Heart right ventricle (tissue), 16 donors: ENCODE measurements at regions not wholly inside any gene's neighbourhood (a gene's known extent, or its start where the extent isn't known, plus 50 kb on each side); places are given as distances from the start of the nearest gene placed in this dataset.

Experiments
- ATAC-seq, 8 donors: fragments of 200-7000 bp; cut with Tn5 transposase; one replicate each; pipeline ENCODE4 v1.9.1; 2020; ENCODE audit warnings: mild to moderate bottlenecking in 8 of 8, moderate library complexity in 8 of 8, moderate number of reproducible peaks in 1 of 8
- DNase-seq, 2 donors: peaks; one replicate each; pipeline ENCODE4 v3.0.0-alpha.2; 2020
- H3K27ac ChIP-seq, 10 donors: fragments of 200-600 bp; sonication (generic) in 2 of 10; one replicate each; pipeline versions ENCODE4 v1.5.0 to v1.8.0; 2020 to 2022; ENCODE audit warnings: mild to moderate bottlenecking in 3 of 10
- H3K27me3 ChIP-seq, 7 donors: fragments of 200-600 bp; one replicate each; pipeline ENCODE4 v1.8.0; 2021 to 2022; ENCODE audit warnings: mild to moderate bottlenecking in 2 of 7
- H3K36me3 ChIP-seq, 9 donors: fragments of 200-600 bp; sonication (generic) in 1 of 9; one replicate each; pipeline versions ENCODE4 v1.5.0 to v1.8.0; 2020 to 2022; ENCODE audit warnings: mild to moderate bottlenecking in 2 of 9
- H3K4me1 ChIP-seq, 9 donors: fragments of 200-600 bp; sonication (generic) in 1 of 9; one replicate each; pipeline versions ENCODE4 v1.5.0 to v1.8.0; 2020 to 2022; ENCODE audit warnings: mild to moderate bottlenecking in 4 of 9
- H3K4me3 ChIP-seq, 10 donors: fragments of 200-600 bp; sonication (generic) in 2 of 10; one replicate each; pipeline versions ENCODE4 v1.5.0 to v1.8.0; 2020 to 2022; ENCODE audit warnings: mild to moderate bottlenecking in 7 of 10, moderate library complexity in 2 of 10
- H3K9me3 ChIP-seq, 11 donors: fragments of 200-600 bp in 10 of 11; sonication (generic) in 2 of 11; one replicate each; pipeline versions ENCODE4 v1.5.0 to v1.8.0; 2013 to 2022; ENCODE audit warnings: mild to moderate bottlenecking in 2 of 11, control low read depth in 1 of 11, moderate library complexity in 1 of 11
- WGBS, 2 donors: extraction: QIAGEN DNeasy Blood & Tissue Kit; methylation state at CpG; one replicate each; pipeline ENCODE4 v1.1.7; 2013; ENCODE audit warnings: inconsistent platforms in 1 of 2; 5-methylcytosine and 5-hydroxymethylcytosine counted together
- intact Hi-C, 10 donors: fragments of 100-400 bp; cut with DNase I; formaldehyde crosslinking; loops; one replicate each; pipeline versions ENCODE4 v1.11.1 to v1.14.2; 2022
- TF ChIP-seq, protein P1 (sequence below), 9 donors: fragments of 200-600 bp; sonication (generic) in 2 of 9; IDR thresholded peaks; one replicate each; pipeline versions ENCODE4 v1.5.0 to v1.8.0; 2021 to 2022; ENCODE audit warnings: antibody characterized with exemption in 9 of 9, mild to moderate bottlenecking in 5 of 9, moderate library complexity in 1 of 9
- donor health status: Arrhythmogenic right ventricular cardiomyopathy.
- donor health status: ischemic (EF 13 %, LVEDD 7.1; RV severe dilation, severe dysfunction).
- donor health status: healthy with polysubstance abuse.
- donor health status: DM: no; HTN: yes; CAD: no.
- donor health status: DM: no; HTN: no; CAD: no.
- donor health status: ischemic (EF 25% LVEDD 6.9; RV normal size, moderate dysfunction).
- donor health status: ischemic (EF 25% LVEDD 5.7; RV mildly dilated, moderate dysfunction).
- donor health status: healthy.
- donor health status: DM: yes; HTN: yes; CAD: no.
- donor health status: Ischemic cardiomyopathy.
- donor health status: ischemic (EF 35%, LVEDD 5.7; RV mildly dilated, moderate dysfunction).
- donor health status: nonischemic (EF 11% LVEDD 7.7; RV severe dilation, severe dysfunction).
- donor health status: DM: yes; HTN: yes; CAD: no.
- donor health status: PGD.
- donor health status: ischemic (EF 29% LVEDD 5.4; RV normal size, mild dysfunction).
- donor health status: nonischemic (EF 23%, LVEDD 6.1; RV moderate dilation, normal function).

DNA sequence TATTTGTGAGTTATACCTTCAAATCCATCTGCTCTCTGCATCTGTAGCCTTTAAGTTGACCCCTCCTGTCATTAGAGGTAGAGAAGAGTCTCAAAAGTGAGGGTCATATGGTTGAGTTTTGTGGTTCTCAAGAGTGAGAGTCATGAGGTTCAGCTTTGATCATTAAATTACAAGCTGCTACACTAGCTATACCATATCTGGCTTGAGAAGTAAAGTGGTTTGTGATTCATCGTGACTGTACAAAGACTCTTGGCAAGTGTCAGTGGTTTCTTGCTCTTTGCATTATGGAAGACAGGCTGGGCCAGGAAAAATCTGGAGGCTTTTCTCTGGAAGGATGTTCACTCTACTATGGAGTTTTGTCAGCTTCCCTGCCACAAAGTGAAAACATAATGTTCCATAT is 170.6 kb downstream of the ZC4H2 start:
- TF ChIP-seq, protein P1, sequence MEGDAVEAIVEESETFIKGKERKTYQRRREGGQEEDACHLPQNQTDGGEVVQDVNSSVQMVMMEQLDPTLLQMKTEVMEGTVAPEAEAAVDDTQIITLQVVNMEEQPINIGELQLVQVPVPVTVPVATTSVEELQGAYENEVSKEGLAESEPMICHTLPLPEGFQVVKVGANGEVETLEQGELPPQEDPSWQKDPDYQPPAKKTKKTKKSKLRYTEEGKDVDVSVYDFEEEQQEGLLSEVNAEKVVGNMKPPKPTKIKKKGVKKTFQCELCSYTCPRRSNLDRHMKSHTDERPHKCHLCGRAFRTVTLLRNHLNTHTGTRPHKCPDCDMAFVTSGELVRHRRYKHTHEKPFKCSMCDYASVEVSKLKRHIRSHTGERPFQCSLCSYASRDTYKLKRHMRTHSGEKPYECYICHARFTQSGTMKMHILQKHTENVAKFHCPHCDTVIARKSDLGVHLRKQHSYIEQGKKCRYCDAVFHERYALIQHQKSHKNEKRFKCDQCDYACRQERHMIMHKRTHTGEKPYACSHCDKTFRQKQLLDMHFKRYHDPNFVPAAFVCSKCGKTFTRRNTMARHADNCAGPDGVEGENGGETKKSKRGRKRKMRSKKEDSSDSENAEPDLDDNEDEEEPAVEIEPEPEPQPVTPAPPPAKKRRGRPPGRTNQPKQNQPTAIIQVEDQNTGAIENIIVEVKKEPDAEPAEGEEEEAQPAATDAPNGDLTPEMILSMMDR (IDR thresholded peaks at IDR 0.05) = no peak
- ATAC-seq (no peak), DNase-seq (no peak)
- Histone ChIP-seq H3K4me1 (no peaks in the 10 kb centered on the region), H3K4me3 (no peak overlapping the region), H3K27me3 (no peaks in the 10 kb centered on the region), H3K36me3 (no peaks in the 10 kb centered on the region), H3K27ac (no peak overlapping the region), H3K9me3 (peaks cover 0 to 29% (median 0%) of the 10 kb centered on the region in 11 donors)
- WGBS, 2 donors = 89 to 91% methylated on average over 1 of the region's 1 CpG
- intact Hi-C loops = no loop called here

- no peak overlapping the region for H3K27ac ChIP-seq
- no peaks in the 10 kb centered on the region for H3K27me3 ChIP-seq
- no peak for DNase-seq
- TF ChIP-seq, protein P1 (IDR thresholded peaks at IDR 0.05) = no peak
- intact Hi-C loops = no loop called here
- no peaks in the 10 kb centered on the region for H3K4me1 ChIP-seq
- no peaks in the 10 kb centered on the region for H3K36me3 ChIP-seq
- ATAC-seq = no peak
- peaks cover 0 to 45% (median 0%) of the 10 kb centered on the region in 11 donors for H3K9me3 ChIP-seq
- H3K4me3 ChIP-seq = no peak overlapping the region
Observed at GRCh38 chrX:64792598-64793337, 183.5 kb downstream of the ZC4H2 start.

DNA sequence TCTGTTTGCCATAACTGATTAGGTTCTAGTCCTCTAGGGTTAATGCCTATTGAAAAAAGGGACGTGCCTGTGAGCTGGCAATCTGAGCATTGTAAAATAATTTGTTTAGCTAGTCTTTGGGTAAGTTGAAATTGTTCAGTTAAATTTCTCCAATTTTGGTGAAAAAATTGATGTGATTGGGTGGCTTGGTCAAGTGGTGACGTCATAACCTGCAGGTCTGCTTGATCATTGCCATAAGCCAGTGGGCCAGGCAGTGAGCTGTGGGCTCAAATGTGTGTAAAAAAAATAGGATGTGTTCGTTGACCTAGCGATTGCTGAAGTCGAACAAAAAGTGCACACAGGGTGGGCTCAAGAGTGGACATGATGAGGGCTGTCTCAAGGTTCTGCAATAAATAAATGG is 193.3 kb downstream of the ZC4H2 start:
- Histone ChIP-seq H3K4me1 (no peaks in the 10 kb centered on the region), H3K27ac (no peak overlapping the region), H3K36me3 (no peaks in the 10 kb centered on the region), H3K4me3 (no peak overlapping the region), H3K9me3 (peaks cover 0 to 36% (median 7%) of the 10 kb centered on the region in 11 donors), H3K27me3 (no peaks in the 10 kb centered on the region)
- ATAC-seq (no peak), DNase-seq (no peak)
- 74 to 77% methylated on average over 5 of the region's 5 CpGs for WGBS, 2 donors
- intact Hi-C loops = no loop called here
- TF ChIP-seq, protein P1 (IDR thresholded peaks at IDR 0.05) = no peak

DNA sequence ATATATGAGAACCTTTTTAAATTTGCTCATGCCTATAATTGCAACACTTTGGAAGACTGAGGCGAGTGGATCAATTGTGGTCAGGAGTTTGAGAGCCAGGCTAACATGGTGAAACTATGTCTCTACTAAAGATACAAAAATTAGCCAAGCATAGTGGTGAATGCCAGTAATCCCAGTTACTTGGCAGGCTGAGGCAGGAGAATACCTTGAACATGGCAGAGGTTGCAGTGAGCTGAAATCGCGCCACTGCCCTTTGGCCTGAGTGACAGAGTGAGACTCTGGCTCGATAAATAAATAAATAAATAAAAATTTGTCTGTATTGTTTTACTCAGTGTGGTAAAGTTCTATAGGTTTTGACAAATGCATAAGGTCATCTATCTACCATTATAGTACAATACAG is 218.2 kb downstream of the ZC4H2 start:
- 71 to 74% methylated on average over 4 of the region's 4 CpGs for WGBS, 2 donors

More for the DNA sequence above, 218.2 kb downstream of the ZC4H2 start:
- DNase-seq (no peak), ATAC-seq (no peak)
- TF ChIP-seq, protein P1 (IDR thresholded peaks at IDR 0.05) = no peak
- Histone ChIP-seq H3K36me3 (no peaks in the 10 kb centered on the region), H3K4me1 (no peaks in the 10 kb centered on the region), H3K9me3 (peaks cover 0 to 19% (median 0%) of the 10 kb centered on the region in 11 donors), H3K27ac (no peak overlapping the region), H3K4me3 (no peak overlapping the region), H3K27me3 (no peaks in the 10 kb centered on the region)
- intact Hi-C loops = no loop called here
